Coronary artery (tissue), 2 donors: ENCODE measurements at regions not wholly inside any gene's neighbourhood (a gene's known extent, or its start where the extent isn't known, plus 50 kb on each side); places are given as distances from the start of the nearest gene placed in this dataset.

Source experiments
- DNase-seq: peaks from one replicate; pipeline ENCODE4 v3.0.0-alpha.2; 2017; ENCODE audit warnings: low spot score
- H3K27ac ChIP-seq, 2 donors: fragments of 200-600 bp; sonication (generic); one replicate each; pipeline ENCODE4 v1.5.1; 2016 to 2019
- H3K4me3 ChIP-seq: fragments of 200-600 bp; sonication (generic); 2 replicates; pipeline ENCODE4 v1.5.1; 2016; ENCODE audit warnings: mild to moderate bottlenecking, moderate library complexity
- CTCF ChIP-seq: fragments of 200-600 bp; sonication (generic); IDR thresholded peaks from one replicate; pipeline ENCODE4 v1.5.1; 2019; ENCODE audit warnings: antibody characterized with exemption

DNA sequence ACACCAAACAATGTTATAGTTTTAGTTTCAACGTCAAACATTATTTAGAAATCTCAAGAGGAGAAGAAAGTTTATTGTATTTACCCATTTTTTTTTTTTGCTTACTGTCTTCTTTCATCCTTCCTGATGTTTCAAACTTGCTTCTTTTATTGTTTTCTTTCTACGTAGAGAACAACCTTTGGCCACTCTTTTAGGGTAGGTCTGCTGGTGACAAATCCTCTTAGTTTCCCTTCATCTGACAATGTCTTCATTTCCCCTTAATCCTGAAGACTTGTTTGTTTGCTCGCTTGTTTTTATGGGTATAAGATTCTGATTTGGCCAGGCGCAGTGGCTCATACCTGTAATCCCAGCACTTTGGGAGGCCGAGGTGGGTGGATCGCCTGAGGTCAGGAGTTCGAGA, 89.1 kb downstream of the RHOU start:
- no peak for TF ChIP-seq CTCF
- no peak for DNase-seq
- Histone ChIP-seq H3K27ac (no peak overlapping the region), H3K4me3 (no peak overlapping the region)

GRCh38 chr1:228825041-228825440, 89.8 kb downstream of the RHOU start:
- no peak overlapping the region for H3K27ac ChIP-seq
- no peak for TF ChIP-seq CTCF
- no peak for DNase-seq
- no peak overlapping the region for H3K4me3 ChIP-seq

- DNase-seq: no peak
- no peak overlapping the region for H3K4me3 ChIP-seq
- no peak for TF ChIP-seq CTCF
- no peak overlapping the region for H3K27ac ChIP-seq
Observed at GRCh38 chr1:228825840-228826484, 90.7 kb downstream of the RHOU start.

DNA sequence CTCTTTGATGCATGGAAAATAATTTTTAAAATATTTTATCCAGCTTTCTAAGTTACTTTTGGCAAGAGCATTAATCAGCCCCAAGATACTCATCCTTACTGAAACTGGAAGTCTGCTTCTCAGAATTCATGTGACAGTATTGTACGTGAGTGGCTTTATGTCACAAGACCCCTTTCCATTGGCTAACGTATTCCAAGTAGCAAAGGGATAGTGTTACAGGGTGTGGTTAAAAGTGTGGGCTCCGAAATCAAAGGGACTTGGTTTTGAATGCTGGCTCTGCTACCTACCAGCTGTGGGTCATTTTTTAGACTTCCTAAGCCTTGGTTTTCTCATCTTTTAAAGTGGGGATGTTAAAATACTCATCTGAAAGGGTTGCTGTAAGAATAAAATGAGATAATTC, 91.7 kb downstream of the RHOU start:
- no peak overlapping the region for H3K4me3 ChIP-seq
- H3K27ac ChIP-seq: no peak overlapping the region
- no peak for TF ChIP-seq CTCF
- DNase-seq: no peak

DNA sequence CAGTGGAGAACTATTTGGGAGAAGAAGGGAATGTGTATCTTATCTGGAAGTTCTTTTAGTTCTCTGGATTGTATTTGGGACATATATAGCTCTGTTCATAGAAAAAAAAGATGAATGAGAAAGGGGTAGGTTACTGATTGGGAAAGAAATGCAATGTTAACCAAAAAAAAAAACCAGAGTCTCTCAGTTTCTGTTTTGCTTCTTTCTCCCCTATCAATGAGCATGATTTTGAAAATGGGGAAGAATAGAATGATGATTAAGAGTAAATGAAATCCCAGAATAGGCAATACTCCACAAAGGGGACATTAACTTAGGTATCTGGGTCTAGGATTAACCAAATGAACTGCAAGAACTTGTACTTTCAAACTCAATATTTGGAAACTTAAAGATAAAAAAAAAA, 92.9 kb downstream of the RHOU start:
- TF ChIP-seq CTCF: no peak
- no peak for DNase-seq
- Histone ChIP-seq H3K4me3 (no peak overlapping the region), H3K27ac (no peak overlapping the region)

GRCh38 chr1:228830185-228830953, 95.1 kb downstream of the RHOU start:
- no peak overlapping the region for H3K4me3 ChIP-seq
- no peak for DNase-seq
- no peak for TF ChIP-seq CTCF
- no peak overlapping the region for H3K27ac ChIP-seq

DNA sequence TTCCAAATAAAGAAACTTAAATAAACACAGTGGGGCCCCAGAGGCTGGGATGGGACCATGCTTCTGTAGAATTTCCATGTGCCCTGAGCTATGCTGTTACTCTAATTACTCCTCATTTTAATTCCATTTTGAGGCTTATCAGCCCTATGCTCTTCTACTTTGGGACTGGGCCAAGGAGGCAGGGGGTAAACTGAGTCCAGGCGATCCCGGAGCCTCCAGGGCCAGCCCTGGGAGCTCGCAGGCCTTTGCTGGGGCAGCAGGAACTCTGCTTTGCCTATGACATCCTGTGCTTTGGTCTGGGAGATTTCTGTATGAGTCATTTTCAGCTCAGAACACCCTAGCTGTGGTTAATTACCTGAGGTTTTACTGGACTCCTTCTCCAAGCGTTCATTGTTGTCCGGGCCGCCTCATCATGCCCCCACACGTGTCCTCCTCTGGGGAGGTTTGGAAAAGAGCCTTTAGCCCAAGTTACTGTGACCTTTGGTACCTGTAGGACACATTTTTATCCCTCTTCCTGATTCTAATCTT, 95.7 kb downstream of the RHOU start:
- no peak for TF ChIP-seq CTCF
- Histone ChIP-seq H3K27ac (no peak overlapping the region), H3K4me3 (no peak overlapping the region)
- no peak for DNase-seq
